IPS DF 4.7 (cell line): ENCODE measurements at regions not wholly inside any gene's neighbourhood (a gene's known extent, or its start where the extent isn't known, plus 50 kb on each side); places are given as distances from the start of the nearest gene placed in this dataset.
"Not testable (repeated sequence)": the region's sequence is repeated elsewhere in the genome, so short reads cannot be mapped to it uniquely, and the experiment has no call there.

Experiments
- DNase-seq: peaks from one replicate; pipeline ENCODE4 v3.0.0-alpha.2; 2013; ENCODE audit warnings: low spot score; ENCODE audit errors: extremely low read depth

DNA sequence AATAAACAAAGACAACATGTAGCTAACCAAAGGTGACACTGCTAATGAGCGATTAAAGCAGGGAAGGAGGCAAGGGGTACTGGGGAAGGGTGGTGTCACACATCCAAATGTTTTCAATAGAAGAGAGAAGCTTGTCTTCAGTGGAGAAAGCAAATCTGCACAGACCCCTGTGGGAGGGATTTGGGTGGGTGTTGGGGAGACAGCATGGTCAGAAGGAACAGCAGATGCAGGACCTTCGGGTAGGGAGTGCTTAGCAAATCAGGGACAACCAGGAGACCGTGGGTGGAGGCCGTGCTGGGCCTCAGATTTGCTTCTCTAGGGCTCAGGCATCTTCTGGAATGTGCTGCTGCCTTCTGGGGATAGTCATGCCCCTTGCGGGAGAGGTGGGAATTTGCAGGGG is 185.3 kb upstream of the RAB6C start:
- DNase-seq: no peak

DNA sequence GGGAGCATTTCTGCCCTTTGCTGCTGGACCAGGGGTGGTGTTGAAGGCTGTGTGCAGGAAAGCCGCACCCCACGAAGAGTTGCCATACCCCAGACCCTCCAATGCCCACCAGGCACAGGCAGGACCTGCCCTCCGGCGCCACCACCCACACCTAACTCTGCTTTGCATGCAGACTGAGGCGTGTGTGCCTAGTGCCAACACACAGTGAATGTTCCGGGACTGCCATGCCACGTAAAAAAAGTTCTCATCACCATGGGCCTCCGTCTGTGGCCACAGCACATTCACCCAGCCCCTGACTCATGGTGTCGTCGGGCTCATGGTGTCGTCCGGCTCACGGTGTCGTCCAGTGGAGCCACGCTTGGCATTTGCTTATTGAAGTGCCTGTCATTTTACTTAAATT is 184.9 kb upstream of the RAB6C start:
- no peak for DNase-seq

DNA sequence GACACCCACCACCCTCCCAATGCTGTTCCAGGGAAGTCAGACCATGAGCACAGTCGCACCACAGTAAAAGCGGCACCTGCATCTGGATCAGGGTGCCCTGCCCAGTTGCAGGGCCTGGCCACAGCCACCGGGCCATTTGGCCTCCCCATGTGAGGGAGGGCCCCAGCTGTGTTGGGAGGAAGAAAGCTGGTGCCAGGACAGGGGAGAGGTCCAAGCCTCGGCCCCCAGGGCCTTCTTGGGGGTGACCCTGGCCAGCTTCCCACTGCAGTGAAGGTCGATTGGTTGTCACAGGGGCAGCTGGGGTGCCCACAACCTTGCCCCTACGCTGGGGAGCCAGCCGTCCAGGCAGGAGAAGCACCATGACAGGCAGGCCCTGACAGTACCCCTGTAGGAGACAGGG is 183.2 kb upstream of the RAB6C start:
- DNase-seq: no peak

DNA sequence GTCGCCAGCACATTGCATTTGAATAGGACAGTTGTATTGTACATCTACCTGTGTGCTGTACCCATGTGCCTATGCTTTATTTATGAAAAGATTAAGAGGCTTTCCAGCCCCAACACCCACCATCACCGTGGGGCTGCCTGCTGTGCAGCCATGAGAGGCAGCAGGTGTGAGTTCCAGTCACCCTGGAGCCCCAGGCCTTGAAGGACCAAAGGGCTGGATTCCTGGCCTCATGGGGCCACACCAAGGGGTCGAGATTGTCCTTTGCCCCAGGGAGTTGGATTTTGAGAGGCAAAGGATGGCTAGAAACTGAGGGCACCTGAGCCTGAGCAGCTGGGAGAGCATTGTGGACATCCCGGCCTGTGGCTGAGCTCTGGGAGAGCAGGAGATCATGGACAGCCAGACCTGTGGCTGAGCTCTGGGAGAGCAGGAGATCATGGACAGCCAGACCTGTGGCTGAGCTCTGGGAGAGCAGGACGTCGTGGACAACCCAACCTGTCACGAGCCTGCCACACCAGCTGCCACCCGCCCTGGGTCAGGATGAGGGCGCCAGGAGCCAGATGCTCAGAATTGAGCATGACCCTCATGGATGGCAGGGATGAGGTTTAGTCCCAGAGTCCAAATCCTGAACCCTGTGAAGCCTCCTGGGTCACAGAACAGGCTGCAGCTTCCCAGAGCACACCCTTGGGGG is 182.5 kb upstream of the RAB6C start:
- no peak for DNase-seq

DNA sequence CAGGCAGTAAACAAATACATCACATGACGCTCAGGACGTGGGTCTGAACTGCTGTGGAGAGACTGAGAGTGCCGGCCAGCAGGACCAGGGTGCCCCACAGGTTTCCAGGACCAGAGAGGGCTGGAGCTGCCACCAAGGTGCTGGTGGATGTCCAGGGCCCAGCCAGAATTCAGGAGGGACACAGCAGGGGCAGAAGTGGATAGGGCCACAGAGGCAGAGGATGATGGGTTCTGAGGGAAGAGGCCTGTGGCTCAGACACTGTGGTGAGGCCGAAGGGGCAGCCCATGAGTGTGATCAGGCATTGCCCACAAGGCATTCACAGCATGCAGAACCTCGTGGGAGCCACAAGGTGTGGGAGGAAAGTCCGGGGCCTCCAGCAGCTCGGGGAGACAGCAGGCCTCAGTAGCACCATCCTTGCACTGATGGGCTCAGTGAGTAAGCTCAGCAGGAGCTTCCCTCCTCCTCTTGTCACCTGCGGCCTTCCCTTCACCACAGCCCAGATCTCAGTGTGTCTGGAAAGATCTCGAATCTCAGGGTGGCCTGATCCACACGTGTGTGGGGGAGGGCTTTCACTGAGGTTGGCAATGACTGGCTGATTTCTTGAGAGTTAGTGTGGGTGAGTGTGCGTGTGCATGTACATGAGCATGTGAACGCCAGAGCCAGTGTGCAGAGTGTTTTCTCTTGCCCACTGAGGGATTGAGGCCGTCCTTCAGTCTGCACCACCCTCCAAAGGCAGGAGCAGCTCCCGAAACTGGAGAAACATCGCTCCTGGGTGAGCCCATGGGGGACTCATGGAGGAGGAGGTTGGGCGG is 181.8 kb upstream of the RAB6C start:
- DNase-seq: no peak

DNA sequence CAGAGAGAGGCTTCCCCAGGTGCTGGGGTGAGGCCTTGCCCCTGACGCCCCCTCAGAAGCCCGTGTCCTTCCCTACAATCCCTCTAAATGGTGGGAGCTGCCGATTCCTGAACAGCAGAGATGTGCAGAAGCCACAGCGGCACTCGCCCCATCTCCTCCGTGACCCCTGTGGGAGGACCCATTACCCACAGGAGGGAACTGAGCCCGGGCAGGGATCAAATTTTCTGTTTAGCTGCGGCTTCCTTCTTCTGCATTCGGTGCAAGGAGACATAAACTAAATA is 181.2 kb upstream of the RAB6C start:
- no peak for DNase-seq

DNA sequence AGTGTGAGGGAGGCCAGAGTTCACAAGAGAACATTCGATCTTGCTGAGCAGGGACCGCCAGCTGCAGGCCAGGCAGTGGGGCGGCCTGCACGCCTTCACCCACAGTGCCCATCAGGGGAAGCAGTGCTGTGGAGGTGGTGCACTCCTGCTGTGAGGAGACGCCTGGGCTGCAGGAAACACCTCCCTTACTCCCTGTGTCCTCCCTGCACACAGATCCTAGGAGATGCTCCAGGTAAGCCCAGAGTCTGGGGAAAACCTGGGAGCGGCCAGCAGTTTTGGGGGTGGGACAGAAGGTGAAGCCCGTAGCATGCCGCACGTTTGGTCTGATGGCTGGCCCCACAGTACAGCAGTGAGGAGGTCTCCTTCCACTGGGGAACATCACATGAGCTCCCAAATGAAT is 180.8 kb upstream of the RAB6C start:
- no peak for DNase-seq

DNA sequence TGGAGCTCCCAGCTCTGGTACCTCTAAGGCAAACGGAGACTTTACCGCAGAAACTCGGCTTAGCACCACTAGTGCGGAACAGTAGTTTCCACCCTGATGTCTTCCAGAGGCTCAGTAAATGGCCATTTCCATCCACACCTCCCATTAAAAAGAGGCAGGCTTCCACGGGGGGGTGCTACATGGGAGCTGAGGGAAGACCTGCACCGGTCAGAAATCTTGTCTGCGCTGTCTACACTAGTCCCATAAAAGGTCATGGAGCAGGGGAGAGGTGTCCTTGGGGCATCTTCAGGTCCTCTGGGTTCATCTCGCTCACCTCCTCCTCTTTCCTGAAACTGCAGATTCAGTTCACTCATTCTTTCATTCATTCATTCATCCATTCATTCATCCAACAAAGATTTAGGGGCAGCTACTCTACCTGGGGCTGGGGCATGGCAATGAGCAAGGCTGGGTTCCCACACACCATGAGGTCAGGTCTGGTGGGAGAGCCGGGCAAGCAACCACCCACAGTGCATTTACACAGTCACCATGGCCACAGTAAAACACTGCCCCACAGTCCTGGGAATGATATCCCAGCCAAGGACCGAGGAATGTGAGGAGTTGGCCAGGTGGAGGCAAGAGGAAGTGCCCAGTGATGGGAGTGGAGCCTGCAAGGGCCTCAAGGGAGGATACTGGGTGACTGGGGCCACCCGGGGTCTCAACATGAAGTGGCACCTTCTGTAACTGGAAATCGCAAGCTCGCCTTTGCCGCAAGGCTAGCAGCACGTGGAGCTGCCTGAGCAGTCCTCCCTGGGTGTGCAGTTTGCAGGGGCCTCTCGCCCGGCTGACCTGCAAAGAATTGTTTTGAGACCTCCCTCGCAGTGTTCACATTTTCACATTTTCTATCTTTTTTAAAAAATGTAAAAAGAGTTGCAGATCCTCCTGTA is 180.2 kb upstream of the RAB6C start:
- no peak for DNase-seq

DNA sequence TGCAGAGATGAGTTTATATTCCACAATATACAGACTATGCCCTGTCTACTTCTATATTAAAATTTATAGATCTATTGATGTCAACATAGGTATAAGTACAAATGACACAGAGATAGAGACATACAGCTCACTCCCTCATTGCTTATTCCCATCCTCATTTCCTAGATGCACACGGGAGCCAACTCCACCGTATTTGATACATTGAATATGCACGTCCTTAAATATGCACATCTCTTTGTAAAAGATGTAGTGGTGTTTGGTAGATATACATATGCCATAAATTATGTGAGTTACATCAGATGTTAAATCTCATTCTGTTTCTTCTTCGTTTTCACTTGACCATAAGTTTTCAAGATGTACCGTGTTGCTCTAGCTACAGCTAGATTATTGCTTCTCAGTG is 179.2 kb upstream of the RAB6C start:
- DNase-seq: no peak

DNA sequence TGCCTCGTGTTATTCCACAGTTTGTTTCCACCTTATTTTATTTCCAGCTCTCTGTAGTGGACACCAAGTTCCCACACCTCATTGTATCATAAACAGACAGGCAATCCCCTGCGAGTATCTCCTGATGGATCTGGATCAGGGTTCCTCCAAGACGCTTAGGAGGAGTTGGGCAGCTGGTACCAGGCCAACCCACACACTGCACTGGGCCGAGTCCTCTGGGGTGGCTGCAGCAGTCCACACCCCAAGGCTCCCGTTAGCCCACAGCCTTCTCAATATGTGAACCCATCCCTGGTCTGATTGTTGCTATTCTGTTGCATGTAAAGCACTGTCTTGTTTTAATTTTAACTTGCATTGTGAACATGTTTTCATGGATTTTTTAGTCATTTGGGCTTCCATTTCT is 178.8 kb upstream of the RAB6C start:
- no peak for DNase-seq

DNA sequence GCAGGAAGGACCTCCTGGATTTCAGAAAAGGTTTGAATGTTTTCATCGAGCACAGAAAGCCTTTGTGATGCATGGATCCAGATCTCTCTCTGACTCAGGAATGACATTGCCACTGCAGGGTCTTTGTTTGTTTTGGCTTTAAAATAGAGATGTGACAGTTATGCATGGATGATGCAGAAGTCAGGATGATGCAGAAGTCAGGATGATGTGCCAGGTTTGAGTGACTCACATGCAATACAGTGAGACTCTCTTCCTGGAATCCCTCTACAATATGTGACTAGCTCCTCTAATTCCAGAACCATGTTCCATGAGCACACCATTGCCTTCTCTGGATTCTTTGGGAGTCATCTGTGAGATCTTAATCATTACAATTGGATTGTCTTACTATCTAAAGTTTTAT is 177.9 kb upstream of the RAB6C start:
- DNase-seq: no peak

DNA sequence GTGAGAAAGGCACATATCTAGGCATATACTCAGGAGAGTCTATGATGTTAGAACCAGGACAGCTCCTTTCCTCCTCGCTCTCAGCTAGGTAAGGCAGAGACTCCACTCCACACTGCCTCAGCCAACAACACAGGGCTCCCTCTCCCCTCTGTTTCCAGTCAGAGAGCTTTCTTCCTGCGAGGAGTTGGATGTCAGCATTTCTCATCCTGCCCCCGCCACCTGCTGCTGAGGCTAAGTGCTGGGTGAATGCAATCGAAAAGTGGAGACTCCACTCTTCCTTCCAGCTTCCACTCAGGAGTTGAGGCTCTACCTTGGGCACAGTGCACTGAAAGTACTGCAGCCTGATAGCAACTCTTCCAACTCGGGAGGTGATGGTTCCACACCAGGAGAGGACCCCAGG is 177.2 kb upstream of the RAB6C start:
- no peak for DNase-seq

DNA sequence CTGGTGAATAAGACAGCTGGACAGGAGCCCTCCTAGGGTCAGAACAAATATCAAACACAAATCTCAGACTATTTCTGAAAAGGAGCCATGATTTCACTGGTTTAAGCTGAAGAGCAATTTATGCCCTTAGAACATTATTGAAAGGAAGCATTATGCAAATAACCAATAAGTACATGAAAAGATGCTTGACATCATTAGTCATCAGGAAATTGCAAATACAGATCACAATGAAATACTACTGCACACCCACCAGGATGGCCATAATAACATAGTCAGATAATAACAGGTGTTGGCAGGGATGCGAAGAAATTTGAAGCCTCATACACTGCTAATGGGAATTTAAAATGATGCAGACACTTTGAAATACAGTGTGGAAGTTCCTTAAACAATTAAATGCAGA is 176.4 kb upstream of the RAB6C start:
- no peak for DNase-seq

DNA sequence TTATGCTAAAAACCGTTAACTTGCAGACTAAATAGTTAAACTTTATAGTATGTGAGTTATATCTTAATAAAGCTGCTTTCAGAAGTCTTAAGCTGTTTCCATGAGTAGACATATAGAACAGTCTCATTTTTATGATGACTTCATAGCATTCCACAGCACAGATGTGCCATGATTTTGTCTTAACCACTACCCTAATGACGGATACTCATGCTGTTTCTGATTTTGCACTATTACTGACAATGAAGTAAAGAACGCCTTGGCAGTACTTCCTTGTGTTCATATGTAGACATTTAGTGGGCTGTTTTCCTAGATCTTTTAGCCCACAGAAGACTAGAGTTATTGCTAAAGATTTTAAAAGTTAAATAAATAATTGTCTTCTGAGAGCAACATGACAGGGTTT is 175.6 kb upstream of the RAB6C start:
- DNase-seq: no peak

DNA sequence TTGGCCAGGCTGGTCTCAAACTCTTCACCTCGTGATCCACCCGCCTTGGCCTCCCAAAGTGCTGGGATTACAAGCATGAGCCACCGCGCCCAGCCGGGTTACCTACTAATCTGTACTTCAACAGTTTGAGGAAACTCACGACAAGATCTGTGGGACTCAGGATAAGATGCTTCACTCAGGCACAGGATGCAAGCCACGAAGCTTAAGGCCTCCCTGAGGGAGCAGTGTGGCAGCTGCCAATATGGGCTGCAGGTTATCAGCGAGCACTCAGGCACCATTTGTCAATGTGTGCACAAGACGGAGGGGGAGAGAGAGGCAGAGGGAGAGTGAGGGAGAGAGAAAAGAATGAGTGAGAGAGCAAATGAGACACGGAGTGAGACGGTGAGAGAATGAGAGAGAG is 173.6 kb upstream of the RAB6C start:
- DNase-seq: no peak

DNA sequence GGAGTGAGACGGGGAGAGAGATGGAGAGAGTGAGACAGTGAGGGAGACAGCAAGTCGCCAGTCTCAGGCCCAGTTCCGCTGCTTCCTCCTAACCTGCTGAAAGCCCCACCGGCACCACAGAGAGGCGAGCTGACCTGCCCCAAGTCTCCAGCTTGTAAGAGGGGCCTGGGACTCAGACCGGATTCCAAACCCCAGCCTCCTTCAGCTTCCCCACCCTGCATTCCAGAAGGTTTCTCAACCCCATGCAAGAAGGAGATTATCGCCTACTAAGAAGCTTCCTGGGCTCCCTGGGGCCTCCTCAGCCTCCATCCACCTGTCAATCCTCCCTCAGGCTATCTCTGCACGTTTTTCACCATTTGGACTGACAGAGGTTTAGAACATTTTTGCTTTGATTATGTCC is 173.1 kb upstream of the RAB6C start:
- DNase-seq: no peak

DNA sequence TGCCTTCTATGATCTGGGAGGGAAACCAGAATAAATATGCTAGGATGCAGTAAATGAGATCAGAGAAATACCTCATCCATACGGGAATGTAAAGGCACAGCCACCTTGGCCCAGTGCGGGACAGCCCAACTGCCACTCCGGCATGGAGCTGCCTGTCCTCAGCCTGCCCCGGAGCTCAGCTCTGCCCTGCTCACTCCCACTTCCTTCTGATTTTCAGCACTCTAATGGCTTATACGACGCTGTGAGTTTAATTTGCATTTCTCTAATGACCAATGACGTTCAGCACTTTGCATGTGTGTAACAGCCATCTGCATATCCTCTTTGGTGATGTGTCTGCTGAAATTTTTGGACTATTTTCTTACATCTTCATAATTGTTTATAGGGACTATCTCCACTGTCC is 172.5 kb upstream of the RAB6C start:
- no peak for DNase-seq

DNA sequence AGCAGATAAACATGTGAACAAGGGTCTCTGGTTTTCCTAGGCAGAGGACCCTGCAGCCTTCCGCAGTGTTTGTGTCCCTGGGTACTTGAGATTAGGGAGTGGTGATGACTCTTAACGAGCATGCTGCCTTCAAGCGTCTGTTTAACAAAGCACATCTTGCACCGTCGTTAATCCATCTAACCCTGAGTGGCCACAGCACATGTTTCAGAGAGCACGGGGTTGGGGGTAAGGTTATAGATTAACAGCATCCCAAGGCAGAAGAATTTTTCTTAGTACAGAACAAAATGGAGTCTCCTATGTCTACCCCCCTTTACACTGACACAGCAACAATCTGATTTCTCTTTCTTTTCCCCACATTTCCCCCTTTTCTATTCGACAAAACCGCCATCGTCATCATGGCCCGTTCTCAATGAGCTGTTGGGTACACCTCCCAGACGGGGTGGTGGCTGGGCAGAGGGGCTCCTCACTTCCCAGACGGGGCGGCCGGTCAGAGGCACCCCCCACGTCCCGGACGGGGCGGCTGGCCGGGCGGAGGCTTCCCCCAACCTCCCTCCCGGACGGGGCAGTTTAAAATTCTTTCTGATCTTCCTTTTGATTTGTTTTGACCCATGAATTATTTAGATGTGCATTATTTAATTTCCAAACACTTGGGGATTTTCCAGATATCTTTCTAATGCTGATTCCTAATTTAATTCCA is 171.7 kb upstream of the RAB6C start:
- not testable (repeated sequence) for DNase-seq

DNA sequence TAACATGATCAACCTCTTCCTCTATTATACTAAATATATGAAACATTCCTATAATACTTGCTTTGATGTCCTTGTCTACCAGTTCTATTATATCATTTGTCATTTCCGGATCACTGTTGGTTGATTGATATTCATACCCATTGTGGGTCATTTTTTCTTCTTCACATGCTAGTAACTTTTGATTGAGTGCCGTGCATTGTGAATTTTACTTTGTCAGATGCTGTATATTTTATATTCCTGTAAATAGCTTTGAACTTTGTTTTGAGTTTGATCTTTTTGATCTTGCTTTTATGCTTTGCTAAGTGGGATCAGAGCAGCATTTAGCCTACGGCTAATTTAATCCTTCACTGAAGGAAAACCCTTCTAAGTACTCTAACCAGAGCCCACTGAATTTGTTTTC is 168.9 kb upstream of the RAB6C start:
- DNase-seq: no peak

DNA sequence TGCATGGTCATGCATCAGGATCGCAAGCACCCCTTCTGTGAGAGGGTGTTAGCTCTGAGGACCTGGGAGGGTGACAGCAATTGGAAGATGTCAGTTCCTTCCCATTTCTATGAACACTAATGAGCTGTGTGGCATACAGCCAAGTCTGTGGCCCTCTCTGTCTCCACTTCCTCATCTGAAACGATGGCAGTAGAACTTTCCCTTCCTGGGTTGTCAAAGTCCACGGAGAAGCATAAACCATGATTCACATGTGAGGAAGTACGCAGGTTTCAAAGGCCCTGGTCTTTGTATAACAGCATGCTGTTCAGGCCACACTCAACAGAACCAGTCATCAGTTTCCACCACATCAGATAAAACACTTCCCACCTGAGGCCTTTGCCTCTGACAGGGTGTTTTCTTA is 167.4 kb upstream of the RAB6C start:
- DNase-seq: no peak

DNA sequence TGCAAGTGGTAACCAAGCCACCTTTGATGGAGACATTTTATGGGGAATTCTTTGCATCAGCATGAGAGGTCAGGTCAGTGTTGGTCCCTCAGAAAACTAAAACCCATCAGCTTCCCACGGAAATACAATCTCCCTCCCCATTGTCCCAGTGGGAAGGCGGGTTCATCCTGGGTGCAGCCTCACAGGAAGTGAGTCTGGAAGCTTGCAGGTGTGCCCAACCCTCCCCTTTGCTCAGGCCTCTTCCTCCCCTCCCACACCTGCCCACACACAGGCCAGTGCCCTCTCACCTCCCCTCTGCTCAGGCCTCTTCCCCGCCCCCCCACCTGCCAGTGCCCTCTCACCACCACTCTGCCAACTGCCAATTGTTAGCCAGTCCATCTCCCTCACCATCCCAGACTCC is 166.8 kb upstream of the RAB6C start:
- DNase-seq: no peak

DNA sequence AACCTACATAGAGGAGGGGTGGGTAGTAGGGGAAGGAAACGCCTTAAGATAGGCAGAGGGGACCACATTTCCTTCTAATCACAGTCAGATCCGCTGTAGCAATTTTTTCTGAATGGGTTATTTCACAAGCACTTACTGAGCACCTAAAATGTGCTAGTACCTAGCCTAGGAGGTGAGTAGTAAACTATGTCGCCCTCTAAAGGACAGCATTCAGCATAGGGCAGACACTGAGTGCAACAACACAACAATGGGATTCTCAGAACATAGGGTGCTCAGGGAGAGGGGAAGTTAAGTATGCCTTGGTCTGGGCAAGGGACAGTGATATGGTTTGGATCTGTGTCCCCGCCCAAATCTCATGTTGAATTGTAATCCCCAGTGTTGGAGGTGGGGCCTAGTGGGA is 166.1 kb upstream of the RAB6C start:
- DNase-seq: no peak
